Astrocyte (in vitro differentiated cells and primary cell): ENCODE measurements at regions not wholly inside any gene's neighbourhood (a gene's known extent, or its start where the extent isn't known, plus 50 kb on each side); places are given as distances from the start of the nearest gene placed in this dataset.

ENCODE experiments used
- DNase-seq: peaks from one replicate; pipeline ENCODE4 v3.0.0-alpha.2; 2010; ENCODE audit warnings: low read depth
- FAIRE-seq: peaks from 2 replicates; lab custom pipeline; 2011; peaks lifted over from hg19 to GRCh38; lab: Jason Lieb, UNC
- H2AFZ ChIP-seq: 2 replicates; pipeline ENCODE4 v1.6.0; 2012; ENCODE audit warnings: low read depth, low read length, inconsistent platforms
- H3K27ac ChIP-seq: 2 replicates; pipeline ENCODE4 v1.5.1; 2011; ENCODE audit warnings: low read depth, low read length, inconsistent platforms
- H3K27me3 ChIP-seq: 2 replicates; pipeline ENCODE4 v1.6.0; 2011; ENCODE audit warnings: low read length, inconsistent platforms; ENCODE audit not compliant: insufficient read depth
- H3K36me3 ChIP-seq: 2 replicates; pipeline ENCODE4 v1.5.1; 2011; ENCODE audit warnings: low read length, inconsistent platforms; ENCODE audit not compliant: insufficient read depth
- H3K4me1 ChIP-seq: 2 replicates; pipeline ENCODE4 v1.5.1; 2011; ENCODE audit warnings: low read length, inconsistent platforms; ENCODE audit not compliant: insufficient read depth
- H3K4me2 ChIP-seq: 2 replicates; pipeline ENCODE4 v1.6.0; 2012; ENCODE audit warnings: low read length, inconsistent platforms
- H3K4me3 ChIP-seq: 2 replicates; pipeline ENCODE4 v1.5.1; 2011; ENCODE audit warnings: low read depth, mild to moderate bottlenecking, low read length, inconsistent platforms; ENCODE audit not compliant: insufficient read depth
- H3K79me2 ChIP-seq: 2 replicates; pipeline ENCODE4 v1.6.0; 2012; ENCODE audit warnings: mild to moderate bottlenecking, low read length, inconsistent platforms; ENCODE audit not compliant: insufficient read depth
- H3K9ac ChIP-seq: 2 replicates; pipeline ENCODE4 v1.6.0; 2012; ENCODE audit warnings: mild to moderate bottlenecking, low read length, inconsistent platforms
- H3K9me3 ChIP-seq: 2 replicates; pipeline ENCODE4 v1.5.1; 2012; ENCODE audit warnings: low read depth, mild to moderate bottlenecking, low read length, inconsistent platforms; ENCODE audit not compliant: insufficient read depth
- H4K20me1 ChIP-seq: 2 replicates; pipeline ENCODE4 v1.6.0; 2012; ENCODE audit warnings: low read length, inconsistent platforms; ENCODE audit not compliant: insufficient read depth
- H3K27ac Mint-ChIP-seq: one replicate; pipeline ENCODE4 v1.8.0; 2021; ENCODE audit warnings: mild to moderate bottlenecking, mixed read lengths; ENCODE audit not compliant: unreplicated experiment
- H3K27me3 Mint-ChIP-seq: one replicate; pipeline ENCODE4 v1.8.0; 2021; ENCODE audit warnings: low read depth, mixed read lengths; ENCODE audit not compliant: unreplicated experiment
- H3K36me3 Mint-ChIP-seq: one replicate; pipeline ENCODE4 v1.8.0; 2021; ENCODE audit warnings: low read depth, mixed read lengths; ENCODE audit not compliant: unreplicated experiment
- H3K4me1 Mint-ChIP-seq: one replicate; pipeline ENCODE4 v1.8.0; 2021; ENCODE audit warnings: low read depth, mixed read lengths; ENCODE audit not compliant: unreplicated experiment
- H3K4me3 Mint-ChIP-seq: one replicate; pipeline ENCODE4 v1.8.0; 2021; ENCODE audit warnings: mild to moderate bottlenecking, moderate library complexity, mixed read lengths; ENCODE audit not compliant: unreplicated experiment
- H3K9me3 Mint-ChIP-seq: one replicate; pipeline ENCODE4 v1.8.0; 2021; ENCODE audit warnings: mild to moderate bottlenecking, mixed read lengths; ENCODE audit not compliant: unreplicated experiment
- CTCF ChIP-seq: IDR thresholded peaks from 2 replicates; pipeline ENCODE4 v1.5.1; 2011; ENCODE audit warnings: low read depth, mild to moderate bottlenecking, inconsistent platforms, low read length, moderate library complexity; ENCODE audit not compliant: insufficient read depth
- EZH2 ChIP-seq: IDR thresholded peaks from 2 replicates; pipeline ENCODE4 v1.6.1; 2012; ENCODE audit warnings: mild to moderate bottlenecking, low read length, inconsistent platforms; ENCODE audit not compliant: insufficient read depth

- no peak for FAIRE-seq
Measured at GRCh38 chr5:40288800-40289485, 390.8 kb upstream of the PTGER4 start.

GRCh38 chr5:40284863-40285262, 394.9 kb upstream of the PTGER4 start:
- H4K20me1 ChIP-seq, result no peaks in the 10 kb centered on the region
- no peaks in the 10 kb centered on the region for H3K79me2 ChIP-seq
- H3K4me2 ChIP-seq, result no peak overlapping the region
- no peak overlapping the region for H3K27ac ChIP-seq
- no peaks in the 10 kb centered on the region for H3K36me3 ChIP-seq
- H3K27me3 ChIP-seq, result no peaks in the 10 kb centered on the region
- H2AFZ ChIP-seq, result no peak overlapping the region
- Mint-ChIP-seq H3K36me3 (no peaks in the 10 kb centered on the region), H3K27ac (no peak overlapping the region), H3K4me3 (no peak overlapping the region), H3K4me1 (no peaks in the 10 kb centered on the region), H3K27me3 (no peaks in the 10 kb centered on the region), H3K9me3 (no peaks in the 10 kb centered on the region)
- H3K4me3 ChIP-seq, result no peak overlapping the region
- TF ChIP-seq CTCF, result no peak
- no peak for TF ChIP-seq EZH2
- no peaks in the 10 kb centered on the region for H3K4me1 ChIP-seq
- DNase-seq, result no peak
- H3K9ac ChIP-seq, result no peak overlapping the region
- no peaks in the 10 kb centered on the region for H3K9me3 ChIP-seq
- FAIRE-seq, result no peak

More at GRCh38 chr5:40288800-40289485, 390.8 kb upstream of the PTGER4 start:
- H3K36me3 ChIP-seq, result no peaks in the 10 kb centered on the region
- DNase-seq, result no peak
- Mint-ChIP-seq H3K4me3 (no peak overlapping the region), H3K27ac (no peak overlapping the region), H3K9me3 (no peaks in the 10 kb centered on the region), H3K27me3 (no peaks in the 10 kb centered on the region), H3K4me1 (no peaks in the 10 kb centered on the region), H3K36me3 (no peaks in the 10 kb centered on the region)
- H3K79me2 ChIP-seq, result no peaks in the 10 kb centered on the region
- H3K27me3 ChIP-seq, result no peaks in the 10 kb centered on the region
- H3K27ac ChIP-seq, result no peak overlapping the region
- no peak for TF ChIP-seq CTCF
- no peak for TF ChIP-seq EZH2
- no peak overlapping the region for H3K4me3 ChIP-seq
- H4K20me1 ChIP-seq, result no peaks in the 10 kb centered on the region
- H3K9ac ChIP-seq, result no peak overlapping the region
- H2AFZ ChIP-seq, result no peak overlapping the region
- H3K4me2 ChIP-seq, result no peak overlapping the region
- H3K9me3 ChIP-seq, result no peaks in the 10 kb centered on the region
- H3K4me1 ChIP-seq, result no peaks in the 10 kb centered on the region

GRCh38 chr5:40278881-40279280, 400.8 kb upstream of the PTGER4 start:
- H3K27ac Mint-ChIP-seq, result no peak overlapping the region
- Histone ChIP-seq H3K79me2 (no peaks in the 10 kb centered on the region), H3K27ac (no peak overlapping the region), H3K9me3 (no peaks in the 10 kb centered on the region), H3K4me3 (no peak overlapping the region), H2AFZ (no peak overlapping the region), H3K9ac (no peak overlapping the region), H4K20me1 (no peaks in the 10 kb centered on the region), H3K4me2 (no peak overlapping the region), H3K27me3 (no peaks in the 10 kb centered on the region), H3K4me1 (no peaks in the 10 kb centered on the region), H3K36me3 (no peaks in the 10 kb centered on the region)
- no peaks in the 10 kb centered on the region for H3K9me3 Mint-ChIP-seq
- H3K4me3 Mint-ChIP-seq, result no peak overlapping the region
- DNase-seq (no peak), FAIRE-seq (no peak)
- H3K27me3 Mint-ChIP-seq, result no peaks in the 10 kb centered on the region
- peaks cover 7% of the 10 kb centered on the region for H3K4me1 Mint-ChIP-seq
- no peak for TF ChIP-seq EZH2
- TF ChIP-seq CTCF, result no peak
- no peaks in the 10 kb centered on the region for H3K36me3 Mint-ChIP-seq
